PC-3 (cell line): ENCODE measurements at regions not wholly inside any gene's neighbourhood (a gene's known extent, or its start where the extent isn't known, plus 50 kb on each side); places are given as distances from the start of the nearest gene placed in this dataset.

Experiments
- ATAC-seq: fragments of 200-7000 bp; cut with Tn5 transposase; 2 replicates; pipeline ENCODE4 v1.9.1; 2020; ENCODE audit warnings: mild to moderate bottlenecking, moderate library complexity
- BruUV-seq: library from RNA; stranded (reverse); fragments of 400-500 nt; replicated peaks from 2 replicates; lab custom pipeline; 2021; lab: Mats Ljungman, UMichigan
- CTCF ChIA-PET: fragments of 300-600 bp; sonication (Branson Sonifier 250); formaldehyde crosslinking; loops from one replicate; lab custom pipeline; 2022; ENCODE audit warnings: antibody characterized with exemption; lab: Charles Lee
- POLR2A ChIA-PET: fragments of 300-600 bp; sonication (Branson Sonifier 250); formaldehyde crosslinking; loops from one replicate; lab custom pipeline; 2022; ENCODE audit warnings: antibody characterized with exemption; ENCODE audit not compliant: unreplicated experiment; lab: Charles Lee
- DNase-seq: peaks from one replicate; pipeline ENCODE4 v3.0.0-alpha.2; 2015
- H2AFZ ChIP-seq: fragments of 300-600 bp; sonication (generic); 2 replicates; pipeline ENCODE4 v1.6.0; 2016; ENCODE audit warnings: antibody characterized with exemption, low read length
- H3F3A ChIP-seq: fragments of 300-600 bp; sonication (generic); one replicate; pipeline ENCODE4 v1.6.0; 2017; ENCODE audit warnings: antibody characterized with exemption, low read length, control low read depth, mild to moderate bottlenecking; ENCODE audit not compliant: unreplicated experiment
- H3K27ac ChIP-seq: fragments of 300-600 bp; sonication (generic); 2 replicates; pipeline ENCODE4 v1.5.1; 2016; ENCODE audit warnings: mild to moderate bottlenecking, low read length
- H3K27me3 ChIP-seq: fragments of 300-600 bp; sonication (generic); 2 replicates; pipeline ENCODE4 v1.6.1; 2016; ENCODE audit warnings: low read length, mixed read lengths
- H3K36me3 ChIP-seq: fragments of 300-600 bp; sonication (generic); 2 replicates; pipeline ENCODE4 v1.6.1; 2016; ENCODE audit warnings: low read depth, mixed run types, low read length, mixed read lengths
- H3K4me1 ChIP-seq: fragments of 300-600 bp; sonication (generic); 2 replicates; pipeline ENCODE4 v1.5.1; 2016; ENCODE audit warnings: low read length; ENCODE audit not compliant: insufficient read depth
- H3K4me2 ChIP-seq: fragments of 300-600 bp; sonication (generic); 2 replicates; pipeline ENCODE4 v1.6.0; 2016; ENCODE audit warnings: low read length
- H3K4me3 ChIP-seq: fragments of 300-600 bp; sonication (generic); 2 replicates; pipeline ENCODE4 v1.5.1; 2016; ENCODE audit warnings: mild to moderate bottlenecking, low read length, mixed read lengths
- H3K79me2 ChIP-seq: fragments of 300-600 bp; sonication (generic); 2 replicates; pipeline ENCODE4 v1.6.1; 2017; ENCODE audit warnings: low read length, mixed read lengths
- H3K9ac ChIP-seq: fragments of 300-600 bp; sonication (generic); 2 replicates; pipeline ENCODE4 v1.6.0; 2016; ENCODE audit warnings: mild to moderate bottlenecking, low read length
- H3K9me2 ChIP-seq: fragments of 300-600 bp; sonication (generic); replicated peaks from 2 replicates; pipeline ENCODE4 v1.6.1; 2016; ENCODE audit warnings: mixed run types, low read length, mixed read lengths
- H3K9me3 ChIP-seq: fragments of 300-600 bp; sonication (generic); 2 replicates; pipeline ENCODE4 v1.6.1; 2016; ENCODE audit warnings: low read length, mixed read lengths
- H4K20me1 ChIP-seq: fragments of 300-600 bp; sonication (generic); 2 replicates; pipeline ENCODE4 v1.6.1; 2016; ENCODE audit warnings: low read length, mixed read lengths
- CTCF ChIP-seq: fragments of 300-600 bp; sonication (generic); conservative IDR thresholded peaks from 2 replicates; pipeline ENCODE4 v1.5.1; 2017; ENCODE audit warnings: antibody characterized with exemption, low read depth, mild to moderate bottlenecking, low read length
- EZH2 ChIP-seq: fragments of 300-600 bp; sonication (generic); IDR thresholded peaks from one replicate; pipeline ENCODE4 v1.6.1; 2017; ENCODE audit warnings: antibody characterized with exemption, mild to moderate bottlenecking, low read length; ENCODE audit not compliant: unreplicated experiment
- EZH2phosphoT487 ChIP-seq: fragments of 300-600 bp; sonication (generic); IDR thresholded peaks from 2 replicates; pipeline ENCODE4 v1.6.1; 2018; ENCODE audit warnings: mild to moderate bottlenecking, antibody characterized with exemption, low read length, borderline replicate concordance
- intact Hi-C: fragments of 100-400 bp; cut with micrococcal nuclease; formaldehyde crosslinking; loops from 2 replicates; pipeline ENCODE4 v1.9.0; 2023

- no peak for ATAC-seq
- ChIA-PET POLR2A (no interaction called here), CTCF (no interaction called here)
- Histone ChIP-seq H2AFZ (no peak overlapping the region), H3K4me3 (no peak overlapping the region), H3K9ac (no peak overlapping the region), H3K79me2 (no peaks in the 10 kb centered on the region), H4K20me1 (no peaks in the 10 kb centered on the region), H3K9me3 (no peaks in the 10 kb centered on the region), H3K4me2 (no peak overlapping the region), H3K4me1 (no peaks in the 10 kb centered on the region; the same call in 1 of the 2 replicates), H3K27me3 (no peaks in the 10 kb centered on the region), H3K9me2 (no peaks in the 10 kb centered on the region), H3K36me3 (no peaks in the 10 kb centered on the region), H3F3A (no peaks in the 10 kb centered on the region), H3K27ac (no peak overlapping the region)
- intact Hi-C loops = no loop called here
- TF ChIP-seq EZH2phosphoT487 = no peak
- no peak for TF ChIP-seq EZH2
- no peak for TF ChIP-seq CTCF
- DNase-seq = no peak
- BruUV-seq = no TSS peak
Observed at GRCh38 chr7:142593106-142593505, 156.2 kb upstream of the PRSS1 start.

GRCh38 chr7:142592664-142593063 is 156.6 kb upstream of the PRSS1 start:
- intact Hi-C loops = no loop called here
- no peak for TF ChIP-seq EZH2
- ChIA-PET POLR2A (no interaction called here), CTCF (no interaction called here)
- ATAC-seq (no peak), DNase-seq (no peak)
- no peak overlapping the region for H3K4me2 ChIP-seq
- H3K9ac ChIP-seq = no peak overlapping the region
- no peaks in the 10 kb centered on the region for H4K20me1 ChIP-seq
- H3K79me2 ChIP-seq = no peaks in the 10 kb centered on the region
- no peak overlapping the region for H3K4me3 ChIP-seq
- H3K27me3 ChIP-seq = no peaks in the 10 kb centered on the region
- H3K9me3 ChIP-seq = no peaks in the 10 kb centered on the region
- no peak overlapping the region for H2AFZ ChIP-seq
- peaks cover 4% of the 10 kb centered on the region; the same call in 1 of the 2 replicates for H3K4me1 ChIP-seq
- H3K36me3 ChIP-seq = no peaks in the 10 kb centered on the region
- no peaks in the 10 kb centered on the region for H3K9me2 ChIP-seq
- no TSS peak for BruUV-seq
- H3K27ac ChIP-seq = no peak overlapping the region
- no peaks in the 10 kb centered on the region for H3F3A ChIP-seq

GRCh38 chr7:142592231-142592630 is 157.0 kb upstream of the PRSS1 start:
- peaks cover 5% of the 10 kb centered on the region; the same call in 1 of the 2 replicates for H3K4me1 ChIP-seq
- no peak overlapping the region for H3K27ac ChIP-seq
- H3F3A ChIP-seq = no peaks in the 10 kb centered on the region
- DNase-seq (no peak), ATAC-seq (no peak)
- H3K79me2 ChIP-seq = no peaks in the 10 kb centered on the region
- no peaks in the 10 kb centered on the region for H3K36me3 ChIP-seq
- intact Hi-C loops = no loop called here
- no peaks in the 10 kb centered on the region for H3K9me3 ChIP-seq
- H3K4me3 ChIP-seq = no peak overlapping the region
- H3K9me2 ChIP-seq = no peaks in the 10 kb centered on the region
- no peaks in the 10 kb centered on the region for H3K27me3 ChIP-seq
- H4K20me1 ChIP-seq = no peaks in the 10 kb centered on the region
- no peak overlapping the region for H3K9ac ChIP-seq
- no TSS peak for BruUV-seq
- TF ChIP-seq EZH2 (no peak), CTCF (no peak), EZH2phosphoT487 (no peak)
- ChIA-PET POLR2A (no interaction called here), CTCF (no interaction called here)
- no peak overlapping the region for H2AFZ ChIP-seq
- H3K4me2 ChIP-seq = no peak overlapping the region
